ENCODE measurements at regions not wholly inside any gene's neighbourhood (a gene's known extent, or its start where the extent isn't known, plus 50 kb on each side); places are given as distances from the start of the nearest gene placed in this dataset.
"Not testable (repeated sequence)": the region's sequence is repeated elsewhere in the genome, so short reads cannot be mapped to it uniquely, and the experiment has no call there.

- no peak for DNase-seq (ENCODE audit: low read depth)
Observed at GRCh38 chr7:51455086-51455485, 138.5 kb upstream of the COBL start.

DNA sequence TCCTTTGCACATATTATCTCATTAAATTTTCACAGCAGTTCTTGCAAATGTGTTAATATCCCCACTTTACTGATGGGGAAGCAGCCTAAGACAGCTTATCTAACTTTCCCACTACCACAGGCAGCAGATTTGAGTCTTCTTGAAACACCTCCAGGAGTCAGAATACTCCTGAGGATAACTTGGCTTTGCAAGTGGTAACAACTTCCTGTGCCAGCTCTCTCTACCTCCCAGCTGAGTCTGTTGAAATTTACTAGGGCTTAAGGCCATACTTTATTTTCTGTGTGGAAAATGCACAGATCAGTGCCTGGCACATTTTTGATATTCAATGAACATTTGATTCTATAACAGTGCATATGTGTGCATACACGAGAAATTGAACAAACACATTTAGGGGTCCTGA, 136.1 kb upstream of the COBL start:
- no peak for DNase-seq (ENCODE audit: low read depth)

DNA sequence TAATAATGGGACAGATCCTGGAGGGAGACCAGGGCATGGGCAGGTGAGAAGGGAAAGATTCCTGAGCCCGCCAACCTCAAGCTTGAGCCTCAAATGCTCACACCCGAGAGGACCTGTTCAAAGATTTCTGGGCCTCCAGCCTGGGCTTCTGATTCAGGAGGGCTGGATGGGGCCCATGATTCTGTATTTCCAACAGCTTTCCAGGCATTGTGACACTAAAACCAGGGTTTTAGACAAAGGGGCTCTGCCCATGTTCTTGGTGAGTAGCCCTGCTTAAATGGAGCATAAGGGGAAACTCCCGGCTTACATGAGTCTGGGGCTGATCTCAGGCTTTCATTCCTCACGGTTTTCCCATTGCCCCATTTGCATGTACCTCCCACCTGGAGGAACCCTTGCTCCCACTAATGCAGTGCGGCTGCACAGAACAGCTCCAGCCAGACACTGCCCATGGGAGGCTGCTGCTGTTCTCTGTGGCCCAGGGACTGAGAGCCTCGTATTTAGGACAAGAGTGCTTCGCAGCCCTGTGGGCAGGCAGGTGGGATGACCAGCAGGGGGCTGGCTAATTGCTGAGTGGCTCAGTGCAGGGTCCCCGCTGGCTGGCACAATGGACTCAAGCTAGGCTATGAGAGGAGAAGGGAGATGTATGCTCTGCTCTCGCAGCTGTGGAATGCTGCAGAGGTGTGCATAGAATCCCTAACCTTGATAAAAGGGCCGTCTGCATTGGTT, 135.3 kb upstream of the COBL start:
- no peak for DNase-seq (ENCODE audit: low read depth)

DNA sequence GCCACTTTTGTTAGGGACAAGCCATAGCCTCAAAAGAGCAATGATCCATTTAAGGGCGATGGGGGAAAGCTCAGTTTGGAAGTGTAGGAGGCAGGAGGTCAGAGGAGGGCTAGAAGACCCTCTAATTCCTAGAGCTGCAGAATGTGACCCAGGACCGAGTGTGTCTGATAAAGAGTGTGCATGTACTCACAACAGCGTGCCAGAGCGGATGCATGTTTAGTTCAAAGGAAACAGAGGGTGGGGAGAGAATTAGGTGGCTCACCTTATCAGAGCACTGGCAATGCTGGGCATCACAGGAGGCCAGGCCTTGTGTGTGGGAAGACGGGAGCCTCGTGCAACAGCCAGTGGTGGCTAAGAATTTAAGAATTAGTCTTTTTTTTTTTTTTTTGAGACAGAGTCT, 133.9 kb upstream of the COBL start:
- no peak for DNase-seq (ENCODE audit: low read depth)

- DNase-seq (ENCODE audit: low read depth): no peak
Observed at GRCh38 chr7:51446785-51447184, 130.2 kb upstream of the COBL start.

- no peak for DNase-seq (ENCODE audit: low read depth)
Observed at GRCh38 chr7:51446356-51446755, 129.7 kb upstream of the COBL start.

- DNase-seq (ENCODE audit: low read depth): no peak
Observed at GRCh38 chr7:51444936-51445335, 128.3 kb upstream of the COBL start.

GRCh38 chr7:51430480-51431086, 114.0 kb upstream of the COBL start:
- peak; percentile 22 for DNase-seq (ENCODE audit: low read depth)

- DNase-seq (ENCODE audit: low read depth): peak; percentile 8
Observed at GRCh38 chr7:51428217-51428887, 111.7 kb upstream of the COBL start.

DNA sequence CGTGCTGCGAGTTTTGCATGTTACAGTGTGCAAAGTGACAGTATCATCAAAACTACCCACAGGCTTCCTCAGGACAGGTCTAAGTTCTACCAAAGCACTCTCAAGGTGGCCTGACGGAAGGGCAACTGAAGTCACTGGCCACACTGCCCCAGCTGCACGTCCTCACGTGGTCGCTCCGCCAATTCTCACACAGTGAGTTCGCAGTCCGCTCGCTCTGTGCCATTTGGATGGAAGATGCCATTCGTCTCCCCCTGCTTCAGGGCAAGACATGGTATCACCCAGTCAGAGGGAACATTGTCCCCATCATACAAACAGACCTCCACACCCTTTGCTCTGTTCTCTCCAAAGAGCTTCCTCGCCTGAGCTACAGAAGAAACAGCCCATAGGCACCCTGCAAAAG, 109.6 kb upstream of the COBL start:
- no peak for DNase-seq (ENCODE audit: low read depth)

GRCh38 chr7:51409934-51410333, 93.3 kb upstream of the COBL start:
- DNase-seq (ENCODE audit: low read depth): not testable (repeated sequence)

DNA sequence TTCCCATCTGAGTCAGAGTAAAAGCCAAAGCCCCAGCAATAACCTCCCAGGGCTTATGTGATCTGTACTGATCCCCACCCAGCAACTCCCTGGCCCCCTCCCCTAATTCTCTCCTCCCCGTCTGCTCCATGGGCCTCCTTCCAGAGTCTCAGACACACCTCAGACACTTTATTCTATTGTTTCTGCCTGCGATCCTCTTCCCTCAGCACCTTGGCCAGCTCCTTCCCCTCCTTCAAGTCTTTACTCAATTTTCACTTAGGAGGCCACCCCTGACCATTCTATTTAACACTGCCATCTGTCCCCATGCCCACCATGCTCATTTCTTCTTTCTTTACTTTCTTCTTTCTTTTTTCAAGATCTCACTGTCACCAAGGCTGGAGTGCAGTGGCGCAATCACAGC, 81.0 kb upstream of the COBL start:
- not testable (repeated sequence) for DNase-seq (ENCODE audit: low read depth)

- DNase-seq (ENCODE audit: low read depth): not testable (repeated sequence)
Observed at GRCh38 chr7:51393003-51393402, 76.4 kb upstream of the COBL start.

- DNase-seq (ENCODE audit: low read depth): not testable (repeated sequence)
Observed at GRCh38 chr7:51389952-51390351, 73.3 kb upstream of the COBL start.

- DNase-seq (ENCODE audit: low read depth): not testable (repeated sequence)
Observed at GRCh38 chr7:51389216-51389812, 72.7 kb upstream of the COBL start.

GRCh38 chr7:51388241-51388640, 71.6 kb upstream of the COBL start:
- not testable (repeated sequence) for DNase-seq (ENCODE audit: low read depth)

DNA sequence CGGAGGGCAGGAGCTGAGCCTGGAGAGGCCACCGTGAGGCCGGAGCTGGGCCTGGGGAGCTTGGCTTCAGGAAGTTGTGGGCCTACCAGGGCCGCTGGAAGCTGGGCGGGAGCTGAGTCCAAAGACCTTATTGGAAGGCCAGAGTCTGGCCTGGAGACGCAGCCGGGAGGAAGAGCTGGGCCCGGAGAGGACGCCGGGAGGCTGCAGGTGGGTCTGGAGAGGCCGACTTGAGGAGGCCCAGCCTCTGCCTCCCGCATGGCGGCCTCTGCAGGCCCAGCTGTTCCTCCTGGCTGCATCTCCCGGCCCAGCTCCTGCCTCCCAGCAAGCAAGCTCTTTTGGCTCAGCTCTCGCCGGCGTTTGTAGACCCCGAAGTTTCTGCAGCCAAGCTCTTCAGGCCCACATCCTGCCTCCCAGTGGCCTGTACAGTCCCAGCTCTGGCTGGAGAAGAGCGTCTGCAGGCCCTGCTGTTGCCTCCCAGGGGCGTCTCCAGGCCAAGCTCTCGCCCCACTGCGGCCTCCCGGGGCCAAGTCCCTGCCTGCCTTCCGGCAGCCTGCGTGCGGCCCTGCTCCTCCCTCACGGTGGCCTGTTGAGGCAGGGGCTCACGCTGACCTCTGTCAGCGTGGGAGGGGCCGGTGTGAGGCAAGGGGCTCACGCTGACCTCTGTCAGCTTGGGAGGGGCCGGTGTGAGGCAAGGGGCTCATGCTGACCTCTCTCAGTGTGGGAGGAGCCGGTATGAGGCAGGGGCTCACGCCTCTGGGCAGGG, 70.4 kb upstream of the COBL start:
- not testable (repeated sequence) for DNase-seq (ENCODE audit: low read depth)

DNA sequence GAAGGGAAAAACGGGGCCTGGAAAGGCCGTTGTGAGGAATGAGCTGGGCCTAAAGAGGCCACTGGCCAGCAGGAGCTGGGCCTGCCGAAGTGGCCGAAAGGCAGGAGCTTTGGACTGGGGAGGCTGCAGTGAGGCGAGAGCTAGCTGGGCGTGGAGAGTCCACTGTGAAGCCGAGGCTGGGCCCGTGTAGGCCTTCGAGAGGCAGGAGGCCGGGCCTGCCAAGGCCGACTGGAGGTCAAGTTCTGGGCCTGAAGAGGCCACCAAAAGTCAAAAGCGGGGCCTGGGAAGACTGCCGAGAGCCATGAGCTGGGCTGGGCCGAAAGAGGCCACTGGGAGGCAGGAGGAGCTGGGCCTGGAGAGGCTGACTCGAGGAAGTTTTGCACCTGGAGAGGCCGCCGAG, 69.6 kb upstream of the COBL start:
- not testable (repeated sequence) for DNase-seq (ENCODE audit: low read depth)

GRCh38 chr7:51382243-51382642, 65.6 kb upstream of the COBL start:
- DNase-seq (ENCODE audit: low read depth): not testable (repeated sequence)

DNA sequence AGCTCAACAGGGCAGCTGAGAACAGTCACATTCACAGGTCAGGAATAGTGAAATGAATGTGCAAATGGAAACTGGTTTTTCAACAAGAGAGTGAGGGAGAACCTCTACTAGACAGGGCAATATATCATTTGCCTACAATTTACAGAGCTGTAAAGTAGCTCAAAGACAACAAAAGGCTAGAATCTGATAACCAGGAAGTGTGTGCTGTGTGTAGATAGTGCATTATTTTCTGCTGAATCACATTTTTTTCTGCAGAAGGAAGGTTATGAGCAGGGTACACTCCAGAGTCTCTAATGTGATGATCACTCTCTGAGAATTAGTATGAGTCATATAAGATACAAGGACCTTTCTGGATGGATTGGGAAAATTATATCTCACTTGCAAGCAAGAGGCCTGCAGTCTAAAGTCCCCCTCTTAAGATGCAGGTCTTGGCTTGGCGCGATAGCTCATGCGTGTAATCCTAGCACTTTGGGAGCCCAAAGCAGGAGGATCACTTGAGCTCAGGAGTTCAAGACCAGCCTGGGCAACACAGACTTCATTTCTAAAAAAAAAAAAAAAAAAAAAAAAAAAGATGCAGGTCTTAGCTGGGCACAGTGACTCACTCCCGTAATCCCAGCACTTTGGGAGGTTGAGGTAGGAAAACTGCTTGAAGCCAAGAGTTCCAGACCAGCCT, 59.9 kb upstream of the COBL start:
- peak; percentile 72 for DNase-seq (ENCODE audit: low read depth)

DNA sequence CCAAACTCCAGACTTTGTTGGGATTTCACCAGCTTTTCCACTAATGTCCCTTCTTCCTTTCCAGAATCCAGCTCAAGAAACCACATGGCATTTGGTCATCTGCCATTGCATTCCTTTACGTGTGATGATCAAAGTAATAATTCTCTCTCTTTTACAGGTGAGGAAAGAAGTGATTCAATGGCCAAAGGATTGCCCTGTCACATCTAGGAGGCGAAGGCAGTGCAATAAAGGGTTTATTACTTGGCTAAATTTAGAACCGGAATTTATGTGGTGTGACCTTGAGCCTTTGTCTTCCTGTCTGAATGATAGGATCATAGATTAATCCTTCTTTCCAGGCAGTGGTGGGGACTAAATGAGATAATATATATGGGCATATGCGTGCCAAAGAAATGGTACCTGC, 58.3 kb upstream of the COBL start:
- peak; percentile 45 for DNase-seq (ENCODE audit: low read depth)

Data from renal cortical epithelial cell (primary cell).